NB4 (cell line): ENCODE measurements at regions not wholly inside any gene's neighbourhood (a gene's known extent, or its start where the extent isn't known, plus 50 kb on each side); places are given as distances from the start of the nearest gene placed in this dataset.

ENCODE experiments used
- DNase-seq: peaks from one replicate; pipeline ENCODE4 v3.0.0; 2010; ENCODE audit warnings: low read depth
- H3K4me3 ChIP-seq: one replicate; pipeline ENCODE4 v1.5.1; 2011; ENCODE audit warnings: mild to moderate bottlenecking, low read depth, low read length, moderate library complexity
- CTCF ChIP-seq: IDR thresholded peaks from one replicate; pipeline ENCODE4 v1.5.1; 2012; ENCODE audit warnings: low read depth, low read length
- MAX ChIP-seq: IDR thresholded peaks from 2 replicates; pipeline ENCODE4 v1.6.1; 2011; ENCODE audit warnings: low read depth, low read length
- MYC ChIP-seq: IDR thresholded peaks from 2 replicates; pipeline ENCODE4 v1.6.1; 2011; ENCODE audit warnings: low read depth, low read length
- POLR2A ChIP-seq: IDR thresholded peaks from 2 replicates; pipeline ENCODE4 v1.6.1; 2011; ENCODE audit warnings: mild to moderate bottlenecking; ENCODE audit not compliant: insufficient read length; ENCODE audit errors: extremely low read depth

GRCh38 chr4:57410331-57411052, 300.3 kb upstream of the IGFBP7 start:
- DNase-seq, result no peak
- no peak for TF ChIP-seq CTCF
- no peak for TF ChIP-seq POLR2A
- no peak for TF ChIP-seq MAX
- TF ChIP-seq MYC, result no peak
- no peak overlapping the region for H3K4me3 ChIP-seq

- DNase-seq, result no peak
- no peak for TF ChIP-seq POLR2A
- TF ChIP-seq MYC, result no peak
- no peak overlapping the region for H3K4me3 ChIP-seq
Measured at GRCh38 chr4:57405359-57405758, 295.2 kb upstream of the IGFBP7 start.

GRCh38 chr4:57404483-57404882, 294.3 kb upstream of the IGFBP7 start:
- no peak for DNase-seq
- no peak overlapping the region for H3K4me3 ChIP-seq
- TF ChIP-seq POLR2A, result no peak
- TF ChIP-seq MAX, result no peak
- TF ChIP-seq MYC, result no peak
- TF ChIP-seq CTCF, result no peak

GRCh38 chr4:57403591-57403990, 293.4 kb upstream of the IGFBP7 start:
- TF ChIP-seq MYC (no peak), MAX (no peak), POLR2A (no peak), CTCF (no peak)
- DNase-seq, result no peak
- H3K4me3 ChIP-seq, result no peak overlapping the region

- no peak for DNase-seq
- TF ChIP-seq MYC, result no peak
- TF ChIP-seq MAX, result no peak
- TF ChIP-seq CTCF, result no peak
- TF ChIP-seq POLR2A, result no peak
- no peak overlapping the region for H3K4me3 ChIP-seq
Measured at GRCh38 chr4:57401586-57401985, 291.4 kb upstream of the IGFBP7 start.

GRCh38 chr4:57378766-57379165, 268.6 kb upstream of the IGFBP7 start:
- no peak for DNase-seq
- no peak for TF ChIP-seq POLR2A
- no peak for TF ChIP-seq MAX
- no peak for TF ChIP-seq CTCF
- TF ChIP-seq MYC, result no peak
- no peak overlapping the region for H3K4me3 ChIP-seq
